ENCODE measurements at regions not wholly inside any gene's neighbourhood (a gene's known extent, or its start where the extent isn't known, plus 50 kb on each side); places are given as distances from the start of the nearest gene placed in this dataset.
A peak's percentile ranks its signal among the peaks of the same experiment; 100 is the strongest.

DNA sequence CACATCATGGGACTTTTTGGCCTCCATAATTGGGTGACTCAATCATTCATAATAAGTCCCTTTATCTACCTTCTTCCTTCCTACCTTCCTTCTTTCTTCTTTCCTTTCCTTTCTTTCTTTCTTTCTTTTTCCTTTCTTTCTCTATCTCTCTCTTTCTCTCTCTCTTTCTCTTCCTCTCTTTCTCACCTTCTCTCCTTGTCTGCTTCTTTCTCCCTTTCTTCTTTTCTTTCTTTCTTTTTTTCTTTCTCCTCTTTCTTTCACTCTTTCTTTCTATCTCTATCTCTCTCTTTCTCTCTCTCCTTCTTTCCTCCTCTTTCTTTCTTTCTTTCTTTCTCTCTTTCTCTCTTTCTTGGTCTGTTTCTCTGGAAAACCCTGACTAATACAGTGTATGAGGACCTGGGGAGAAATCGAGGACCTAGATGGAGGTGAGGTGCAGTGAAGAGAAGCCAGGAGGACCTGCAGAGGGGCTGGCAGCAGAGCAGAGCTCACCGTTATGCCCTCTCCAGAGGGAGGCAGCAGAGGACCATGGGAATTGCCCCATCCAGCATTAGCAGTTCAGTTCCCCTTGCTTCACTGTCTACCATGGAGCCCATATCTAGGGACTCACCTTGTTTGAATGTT, 52.7 kb upstream of the BTRC start:
- Mint-ChIP-seq H3K36me3 (ENCODE audit: low read depth) (no peaks in the 10 kb centered on the region), H3K27me3 (peaks cover 29% of the 10 kb centered on the region), H3K4me3 (no peak overlapping the region), H3K27ac (no peak overlapping the region), H3K4me1 (peaks cover 2% of the 10 kb centered on the region), H3K9me3 (ENCODE audit: low read depth) (no peaks in the 10 kb centered on the region)
- peak; percentile 79 for ATAC-seq
- DNase-seq: peak; percentile 73
- CTCF ChIA-PET: interaction anchor here (0.6 to 3.8 kb wide), 15 partner anchors 11 to 1733 kb away, joined by 3 to 19 read pairs (median 4); partner anchors contain the start of genes PDZD7 and SFXN3
- intact Hi-C loops (cut with DNase I, micrococcal nuclease): loop anchor here (1.0 to 2.0 kb wide), 4 partner anchors 141 to 269 kb away; no protein-coding TSS in a partner anchor
- POLR2A ChIA-PET: no interaction called here

DNA sequence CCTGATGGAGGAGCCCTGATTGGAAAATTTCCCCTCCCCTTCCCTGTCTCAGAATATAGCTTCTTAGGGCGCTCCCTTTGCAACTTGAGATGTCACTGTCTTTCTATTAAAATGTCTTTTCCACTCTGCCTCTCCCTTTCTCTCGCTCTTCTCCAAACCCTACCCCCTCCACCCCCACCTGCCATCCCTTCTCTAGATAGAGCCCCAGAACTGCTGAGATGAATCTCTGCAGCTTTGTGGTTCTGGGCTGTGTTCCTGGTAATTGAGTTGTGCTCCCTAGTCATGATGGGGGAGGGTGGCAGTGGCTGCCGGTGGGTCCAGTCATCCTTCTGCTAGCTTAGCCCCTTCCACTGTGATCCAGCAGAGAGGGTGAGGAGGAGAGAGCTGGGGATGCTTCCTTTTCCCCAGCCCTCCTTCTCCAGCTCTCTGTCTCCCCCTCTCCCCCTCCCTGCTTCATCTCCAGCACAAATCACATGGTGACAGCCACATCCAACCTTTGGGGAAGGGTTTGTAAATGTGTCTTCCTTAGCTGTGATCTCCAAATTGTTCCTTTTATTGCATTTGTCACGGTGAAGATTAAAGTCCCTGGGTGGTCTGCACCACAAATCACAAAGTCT, 50.8 kb upstream of the BTRC start:
- ATAC-seq: no peak
- Mint-ChIP-seq H3K27me3 (peaks cover 26% of the 10 kb centered on the region), H3K4me1 (no peaks in the 10 kb centered on the region), H3K36me3 (ENCODE audit: low read depth) (no peaks in the 10 kb centered on the region), H3K27ac (no peak overlapping the region), H3K4me3 (no peak overlapping the region), H3K9me3 (ENCODE audit: low read depth) (no peaks in the 10 kb centered on the region)
- DNase-seq: no peak
- intact Hi-C loops (cut with DNase I, micrococcal nuclease): no loop called here
- ChIA-PET CTCF (interaction anchor here (0.5 to 3.8 kb wide), 10 partner anchors 9 to 434 kb away, joined by 3 to 19 read pairs (median 4); no protein-coding TSS in a partner anchor), POLR2A (no interaction called here)

Data from activated CD4-positive, alpha-beta T cell treated with anti-CD3 and anti-CD28 coated beads for 36 hours (primary cell).